ENCODE measurements at regions not wholly inside any gene's neighbourhood (a gene's known extent, or its start where the extent isn't known, plus 50 kb on each side); places are given as distances from the start of the nearest gene placed in this dataset.

DNA sequence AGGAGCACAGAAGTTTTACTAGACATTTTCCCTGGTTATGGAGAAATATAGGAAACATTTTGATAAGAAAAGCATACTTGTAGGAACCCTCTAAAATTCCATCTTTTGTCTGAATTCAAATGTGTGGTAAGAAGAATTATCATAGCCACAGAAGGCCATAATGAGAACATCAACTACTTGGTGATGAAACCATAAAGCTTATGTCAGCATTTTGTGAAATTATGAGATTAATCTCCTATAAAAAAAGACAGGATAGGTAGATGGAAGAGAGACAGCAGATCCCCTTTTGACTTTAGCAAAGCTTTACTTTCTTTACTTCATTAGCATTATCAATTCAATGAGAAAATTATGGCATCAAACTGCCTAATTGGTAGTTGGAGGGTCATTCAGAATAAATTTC, 697.0 kb downstream of the IGSF11 start:
- POLR2A ChIA-PET (ENCODE audit: partially characterized antibody): no interaction called here
- TF ChIP-seq, protein P1, sequence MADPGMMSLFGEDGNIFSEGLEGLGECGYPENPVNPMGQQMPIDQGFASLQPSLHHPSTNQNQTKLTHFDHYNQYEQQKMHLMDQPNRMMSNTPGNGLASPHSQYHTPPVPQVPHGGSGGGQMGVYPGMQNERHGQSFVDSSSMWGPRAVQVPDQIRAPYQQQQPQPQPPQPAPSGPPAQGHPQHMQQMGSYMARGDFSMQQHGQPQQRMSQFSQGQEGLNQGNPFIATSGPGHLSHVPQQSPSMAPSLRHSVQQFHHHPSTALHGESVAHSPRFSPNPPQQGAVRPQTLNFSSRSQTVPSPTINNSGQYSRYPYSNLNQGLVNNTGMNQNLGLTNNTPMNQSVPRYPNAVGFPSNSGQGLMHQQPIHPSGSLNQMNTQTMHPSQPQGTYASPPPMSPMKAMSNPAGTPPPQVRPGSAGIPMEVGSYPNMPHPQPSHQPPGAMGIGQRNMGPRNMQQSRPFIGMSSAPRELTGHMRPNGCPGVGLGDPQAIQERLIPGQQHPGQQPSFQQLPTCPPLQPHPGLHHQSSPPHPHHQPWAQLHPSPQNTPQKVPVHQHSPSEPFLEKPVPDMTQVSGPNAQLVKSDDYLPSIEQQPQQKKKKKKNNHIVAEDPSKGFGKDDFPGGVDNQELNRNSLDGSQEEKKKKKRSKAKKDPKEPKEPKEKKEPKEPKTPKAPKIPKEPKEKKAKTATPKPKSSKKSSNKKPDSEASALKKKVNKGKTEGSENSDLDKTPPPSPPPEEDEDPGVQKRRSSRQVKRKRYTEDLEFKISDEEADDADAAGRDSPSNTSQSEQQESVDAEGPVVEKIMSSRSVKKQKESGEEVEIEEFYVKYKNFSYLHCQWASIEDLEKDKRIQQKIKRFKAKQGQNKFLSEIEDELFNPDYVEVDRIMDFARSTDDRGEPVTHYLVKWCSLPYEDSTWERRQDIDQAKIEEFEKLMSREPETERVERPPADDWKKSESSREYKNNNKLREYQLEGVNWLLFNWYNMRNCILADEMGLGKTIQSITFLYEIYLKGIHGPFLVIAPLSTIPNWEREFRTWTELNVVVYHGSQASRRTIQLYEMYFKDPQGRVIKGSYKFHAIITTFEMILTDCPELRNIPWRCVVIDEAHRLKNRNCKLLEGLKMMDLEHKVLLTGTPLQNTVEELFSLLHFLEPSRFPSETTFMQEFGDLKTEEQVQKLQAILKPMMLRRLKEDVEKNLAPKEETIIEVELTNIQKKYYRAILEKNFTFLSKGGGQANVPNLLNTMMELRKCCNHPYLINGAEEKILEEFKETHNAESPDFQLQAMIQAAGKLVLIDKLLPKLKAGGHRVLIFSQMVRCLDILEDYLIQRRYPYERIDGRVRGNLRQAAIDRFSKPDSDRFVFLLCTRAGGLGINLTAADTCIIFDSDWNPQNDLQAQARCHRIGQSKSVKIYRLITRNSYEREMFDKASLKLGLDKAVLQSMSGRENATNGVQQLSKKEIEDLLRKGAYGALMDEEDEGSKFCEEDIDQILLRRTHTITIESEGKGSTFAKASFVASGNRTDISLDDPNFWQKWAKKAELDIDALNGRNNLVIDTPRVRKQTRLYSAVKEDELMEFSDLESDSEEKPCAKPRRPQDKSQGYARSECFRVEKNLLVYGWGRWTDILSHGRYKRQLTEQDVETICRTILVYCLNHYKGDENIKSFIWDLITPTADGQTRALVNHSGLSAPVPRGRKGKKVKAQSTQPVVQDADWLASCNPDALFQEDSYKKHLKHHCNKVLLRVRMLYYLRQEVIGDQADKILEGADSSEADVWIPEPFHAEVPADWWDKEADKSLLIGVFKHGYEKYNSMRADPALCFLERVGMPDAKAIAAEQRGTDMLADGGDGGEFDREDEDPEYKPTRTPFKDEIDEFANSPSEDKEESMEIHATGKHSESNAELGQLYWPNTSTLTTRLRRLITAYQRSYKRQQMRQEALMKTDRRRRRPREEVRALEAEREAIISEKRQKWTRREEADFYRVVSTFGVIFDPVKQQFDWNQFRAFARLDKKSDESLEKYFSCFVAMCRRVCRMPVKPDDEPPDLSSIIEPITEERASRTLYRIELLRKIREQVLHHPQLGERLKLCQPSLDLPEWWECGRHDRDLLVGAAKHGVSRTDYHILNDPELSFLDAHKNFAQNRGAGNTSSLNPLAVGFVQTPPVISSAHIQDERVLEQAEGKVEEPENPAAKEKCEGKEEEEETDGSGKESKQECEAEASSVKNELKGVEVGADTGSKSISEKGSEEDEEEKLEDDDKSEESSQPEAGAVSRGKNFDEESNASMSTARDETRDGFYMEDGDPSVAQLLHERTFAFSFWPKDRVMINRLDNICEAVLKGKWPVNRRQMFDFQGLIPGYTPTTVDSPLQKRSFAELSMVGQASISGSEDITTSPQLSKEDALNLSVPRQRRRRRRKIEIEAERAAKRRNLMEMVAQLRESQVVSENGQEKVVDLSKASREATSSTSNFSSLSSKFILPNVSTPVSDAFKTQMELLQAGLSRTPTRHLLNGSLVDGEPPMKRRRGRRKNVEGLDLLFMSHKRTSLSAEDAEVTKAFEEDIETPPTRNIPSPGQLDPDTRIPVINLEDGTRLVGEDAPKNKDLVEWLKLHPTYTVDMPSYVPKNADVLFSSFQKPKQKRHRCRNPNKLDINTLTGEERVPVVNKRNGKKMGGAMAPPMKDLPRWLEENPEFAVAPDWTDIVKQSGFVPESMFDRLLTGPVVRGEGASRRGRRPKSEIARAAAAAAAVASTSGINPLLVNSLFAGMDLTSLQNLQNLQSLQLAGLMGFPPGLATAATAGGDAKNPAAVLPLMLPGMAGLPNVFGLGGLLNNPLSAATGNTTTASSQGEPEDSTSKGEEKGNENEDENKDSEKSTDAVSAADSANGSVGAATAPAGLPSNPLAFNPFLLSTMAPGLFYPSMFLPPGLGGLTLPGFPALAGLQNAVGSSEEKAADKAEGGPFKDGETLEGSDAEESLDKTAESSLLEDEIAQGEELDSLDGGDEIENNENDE (IDR thresholded peaks at IDR 0.05; ENCODE audit: insufficient replicate concordance, low read length): no peak
- TF ChIP-seq JUN (IDR thresholded peaks at IDR 0.05; ENCODE audit: low read depth, low read length): no peak
- TF ChIP-seq POLR2A (IDR thresholded peaks at IDR 0.05; ENCODE audit: control extremely low read depth in 1 of 2, low read depth in 2 of 2, low read length in 2 of 2): no peak

More for the DNA sequence above, 697.0 kb downstream of the IGSF11 start:
- H4K91ac ChIP-seq (replicated peaks; ENCODE audit: insufficient read length, low read length): no peak overlapping the region
- H3K23me2 ChIP-seq (ENCODE audit: low read depth, low read length): no peaks in the 10 kb centered on the region
- no peak overlapping the region for H2AFZ ChIP-seq (ENCODE audit: low read length)
- no peaks in the 10 kb centered on the region for H3K4me1 ChIP-seq (replicated peaks in 1 of 4; ENCODE audit: control insufficient read depth in 3 of 4, insufficient read depth in 4 of 4, low read length in 3 of 4)
- no peak overlapping the region for H4K5ac ChIP-seq (ENCODE audit: insufficient read length, low read depth, low read length)
- H3K27ac ChIP-seq (ENCODE audit: low read depth, low read length): no peak overlapping the region
- peaks cover 16 to 17% of the 10 kb centered on the region in 2 experiments for H3K9me3 ChIP-seq (ENCODE audit: insufficient read depth in 2 of 2, low read depth in 1 of 2, low read length in 1 of 2)
- no peak overlapping the region for H3K23ac ChIP-seq (ENCODE audit: insufficient read length)
- no peak overlapping the region for H2BK15ac ChIP-seq (ENCODE audit: low read length)
- H2BK120ac ChIP-seq (replicated peaks; ENCODE audit: low read depth, low read length): no peak overlapping the region
- H3K56ac ChIP-seq (replicated peaks; ENCODE audit: insufficient read length, low read depth, low read length): no peak overlapping the region
- DNase-seq (ENCODE audit: low read depth in 1 of 2, low spot score in 2 of 2) (no peak), FAIRE-seq (no peak)
- H3K14ac ChIP-seq (ENCODE audit: insufficient read length): no peak overlapping the region
- H4K8ac ChIP-seq (ENCODE audit: extremely low read depth, insufficient read depth, low read length): no peak overlapping the region
- H3K18ac ChIP-seq (ENCODE audit: extremely low read depth, low read length): no peak overlapping the region
- H3K4me2 ChIP-seq (ENCODE audit: insufficient read depth in 1 of 2, low read depth in 2 of 2, low read length in 2 of 2): no peak overlapping the region
- H2BK20ac ChIP-seq (ENCODE audit: low read length): no peak overlapping the region
- H3K27me3 ChIP-seq (replicated peaks in 1 of 4; ENCODE audit: control insufficient read depth in 3 of 4, extremely low read depth in 1 of 4, insufficient read depth in 3 of 4, low read length in 3 of 4): no peaks in the 10 kb centered on the region; a peak in 1 of 7 replicates
- H2BK5ac ChIP-seq (ENCODE audit: low read depth, low read length): no peak overlapping the region
- H4K20me1 ChIP-seq (replicated peaks in 1 of 2; ENCODE audit: control insufficient read depth in 1 of 2, insufficient read depth in 2 of 2, low read length in 2 of 2): no peaks in the 10 kb centered on the region
- no peaks in the 10 kb centered on the region for H3K79me1 ChIP-seq (ENCODE audit: low read depth, low read length)
- CTCF ChIA-PET (ENCODE audit: partially characterized antibody): no interaction called here
- no peak overlapping the region for H3K9ac ChIP-seq (replicated peaks in 1 of 4; ENCODE audit: extremely low read depth in 1 of 4, low read depth in 3 of 4, low read length in 3 of 4)
- no peak overlapping the region for H3K4ac ChIP-seq (replicated peaks; ENCODE audit: insufficient read length, low read depth, low read length)
- H2AK5ac ChIP-seq (ENCODE audit: low read depth, low read length): no peak overlapping the region
- H3K4me3 ChIP-seq (ENCODE audit: extremely low read depth in 1 of 4, insufficient read depth in 2 of 4, low read depth in 3 of 4, low read length in 4 of 4): no peak overlapping the region
- H3K79me2 ChIP-seq (ENCODE audit: control insufficient read depth in 1 of 2, insufficient read depth in 2 of 2, low read length in 2 of 2): no peaks in the 10 kb centered on the region
- H2BK12ac ChIP-seq (ENCODE audit: low read depth, low read length): no peak overlapping the region
- peaks cover 0 to 4% (median 1%) of the 10 kb centered on the region in 4 experiments; a peak in 2 of 8 replicates for H3K36me3 ChIP-seq (ENCODE audit: control insufficient read depth in 2 of 4, insufficient read depth in 4 of 4, low read length in 3 of 4)
